Retinal pigment epithelial cell (primary cell): ENCODE measurements at regions not wholly inside any gene's neighbourhood (a gene's known extent, or its start where the extent isn't known, plus 50 kb on each side); places are given as distances from the start of the nearest gene placed in this dataset.

ENCODE experiments used
- DNase-seq: peaks from one replicate; pipeline ENCODE4 v3.0.0-alpha.2; 2010; ENCODE audit warnings: low read depth
- H3K4me3 ChIP-seq: 2 replicates; pipeline ENCODE4 v1.5.1; 2011; ENCODE audit warnings: mild to moderate bottlenecking, low read length, control low read depth, moderate library complexity
- CTCF ChIP-seq: conservative IDR thresholded peaks from 2 replicates; pipeline ENCODE4 v1.5.1; 2011; ENCODE audit warnings: low read depth, low read length, control low read depth, inconsistent platforms

DNA sequence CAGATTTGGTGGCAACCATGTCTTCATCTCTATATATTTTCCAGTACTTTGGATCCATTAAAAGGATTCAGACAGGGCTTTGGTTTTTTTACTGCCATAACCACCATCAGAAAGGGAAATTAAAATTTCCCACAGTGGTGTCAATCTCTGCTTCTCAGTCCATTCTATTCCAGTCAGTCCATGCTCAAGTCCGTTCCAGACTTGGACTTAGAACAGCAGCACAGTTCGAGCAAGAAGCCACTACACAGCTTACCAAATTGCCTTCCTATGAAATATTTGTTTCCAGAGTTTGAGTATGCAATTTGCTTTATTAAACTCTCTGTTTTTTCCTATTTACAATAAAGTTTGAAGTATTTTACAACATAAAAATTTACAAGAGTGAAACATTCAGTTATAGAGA lies 306.5 kb upstream of the GULP1 start:
- DNase-seq, result no peak
- no peak for TF ChIP-seq CTCF
- no peak overlapping the region for H3K4me3 ChIP-seq

GRCh38 chr2:187985923-187986322 lies 305.8 kb upstream of the GULP1 start:
- H3K4me3 ChIP-seq, result no peak overlapping the region
- no peak for DNase-seq
- no peak for TF ChIP-seq CTCF

DNA sequence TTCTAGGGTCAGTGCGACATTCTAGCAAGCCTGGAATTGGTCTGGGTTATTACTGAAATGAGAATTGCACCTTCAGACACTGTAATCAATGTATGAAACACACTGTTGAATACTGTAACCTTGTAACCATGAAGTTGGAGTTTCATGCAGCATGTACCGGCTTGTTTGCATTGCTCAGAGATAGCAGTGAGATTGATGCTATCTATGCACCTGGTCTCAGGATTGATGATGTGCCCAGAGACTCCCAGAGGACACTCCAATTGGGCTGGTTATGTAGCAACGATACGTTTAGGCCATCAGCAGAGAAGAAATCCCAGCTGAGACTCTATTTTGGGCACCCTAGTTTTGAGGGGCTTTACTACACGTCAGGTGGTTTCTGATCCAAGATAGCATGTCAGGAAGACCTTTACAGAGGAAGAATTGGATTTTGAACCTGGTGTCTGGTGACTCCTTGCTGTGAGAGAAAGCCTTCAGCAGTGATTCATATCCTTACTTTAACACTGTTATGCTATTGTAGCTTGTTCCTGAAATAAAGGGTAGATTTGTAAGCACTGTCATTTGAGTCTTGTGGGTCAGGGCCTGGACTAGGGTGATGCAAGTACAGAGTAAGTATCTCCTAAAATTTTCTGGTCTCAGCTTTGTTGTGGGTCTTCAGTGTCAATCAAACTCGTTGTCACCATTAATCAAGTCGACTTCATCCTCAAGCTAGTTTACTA lies 305.1 kb upstream of the GULP1 start:
- no peak overlapping the region for H3K4me3 ChIP-seq
- no peak for TF ChIP-seq CTCF
- DNase-seq, result no peak

GRCh38 chr2:187988348-187988747 lies 303.3 kb upstream of the GULP1 start:
- no peak for TF ChIP-seq CTCF
- no peak for DNase-seq
- no peak overlapping the region for H3K4me3 ChIP-seq

DNA sequence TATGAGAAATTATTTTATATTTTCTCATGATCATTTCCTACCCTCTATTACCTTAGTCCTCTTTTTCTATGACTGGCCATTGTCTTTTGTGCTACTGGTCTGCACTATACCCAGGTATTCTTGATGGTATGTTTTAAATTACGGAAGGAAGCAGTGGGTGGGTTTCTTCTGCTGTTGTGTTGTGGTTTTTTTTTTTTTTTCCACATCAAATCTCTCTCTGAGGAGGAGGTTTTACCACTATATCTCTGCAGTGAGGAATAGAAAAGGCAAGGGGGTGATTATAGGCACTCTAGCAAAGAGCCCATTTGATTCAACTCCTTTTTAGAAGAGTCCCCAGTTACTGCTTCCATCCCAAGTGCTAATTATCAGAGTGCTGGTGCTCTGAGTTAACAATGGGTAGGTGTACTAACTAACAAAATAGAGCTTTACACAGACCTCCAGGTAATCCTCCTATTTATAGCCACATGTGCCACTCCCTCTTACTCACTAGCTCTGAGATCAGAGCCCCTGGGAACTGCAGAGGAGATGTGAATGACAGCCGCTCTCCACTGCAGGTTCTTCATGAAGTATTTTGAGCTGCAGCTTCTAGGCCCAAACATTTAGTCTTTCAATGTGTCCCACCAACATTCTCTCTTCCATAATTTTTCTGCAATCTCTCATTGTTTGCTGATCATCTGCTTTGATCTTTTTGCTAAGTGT lies 301.6 kb upstream of the GULP1 start:
- TF ChIP-seq CTCF, result no peak
- DNase-seq, result no peak
- H3K4me3 ChIP-seq, result no peak overlapping the region

GRCh38 chr2:187991389-187991788 lies 300.3 kb upstream of the GULP1 start:
- H3K4me3 ChIP-seq, result no peak overlapping the region
- no peak for DNase-seq
- no peak for TF ChIP-seq CTCF
